Natural killer cell (primary cell): ENCODE measurements at regions not wholly inside any gene's neighbourhood (a gene's known extent, or its start where the extent isn't known, plus 50 kb on each side); places are given as distances from the start of the nearest gene placed in this dataset.

Source experiments
- ATAC-seq, 3 donors: fragments of 150-1000 bp in 2 of 3; fragments of 200-7000 bp in 1 of 3; cut with Tn5 transposase; 1 replicate in 1 of 3; 2 replicates in 2 of 3; pipeline ENCODE4 v1.10.0; 2021; ENCODE audit warnings: mild to moderate bottlenecking in 2 of 3, moderate library complexity in 2 of 3
- DNase-seq, 2 donors: peaks; one replicate each; pipeline versions ENCODE4 v3.0.0 to v3.0.0-alpha.2; 2013 to 2021; ENCODE audit warnings: mixed read lengths in 1 of 2
- H3K27ac ChIP-seq: one replicate; pipeline ENCODE4 v1.5.1; 2013; ENCODE audit warnings: mild to moderate bottlenecking, low read length
- H3K27me3 ChIP-seq: one replicate; pipeline ENCODE4 v1.6.1; 2013; ENCODE audit warnings: low read length; ENCODE audit not compliant: control insufficient read depth, insufficient read depth
- H3K36me3 ChIP-seq: one replicate; pipeline ENCODE4 v1.6.1; 2013; ENCODE audit warnings: low read length; ENCODE audit not compliant: control insufficient read depth, insufficient read depth
- H3K4me1 ChIP-seq: one replicate; pipeline ENCODE4 v1.6.1; 2013; ENCODE audit warnings: low read length; ENCODE audit not compliant: control insufficient read depth, insufficient read depth
- H3K4me3 ChIP-seq: one replicate; pipeline ENCODE4 v1.5.1; 2013; ENCODE audit warnings: low read length
- H3K9me3 ChIP-seq: one replicate; pipeline ENCODE4 v1.6.1; 2013; ENCODE audit warnings: low read length; ENCODE audit not compliant: control insufficient read depth, insufficient read depth
- H3K27ac Mint-ChIP-seq, 2 donors: one replicate each; pipeline ENCODE4 v1.8.0; 2022; ENCODE audit warnings: mild to moderate bottlenecking in 2 of 2, mixed read lengths in 2 of 2, moderate library complexity in 1 of 2
- H3K27me3 Mint-ChIP-seq, 2 donors: one replicate each; pipeline ENCODE4 v1.8.0; 2022; ENCODE audit warnings: low read depth in 2 of 2, mixed read lengths in 2 of 2
- H3K36me3 Mint-ChIP-seq: one replicate; pipeline ENCODE4 v1.8.0; 2022; ENCODE audit warnings: mixed read lengths
- H3K4me1 Mint-ChIP-seq, 2 donors: one replicate each; pipeline ENCODE4 v1.8.0; 2022; ENCODE audit warnings: mixed read lengths in 2 of 2
- H3K4me3 Mint-ChIP-seq: one replicate; pipeline ENCODE4 v1.8.0; 2022; ENCODE audit warnings: mild to moderate bottlenecking, moderate library complexity, mixed read lengths
- H3K9me3 Mint-ChIP-seq, 2 donors: one replicate each; pipeline ENCODE4 v1.8.0; 2022; ENCODE audit warnings: mixed read lengths in 2 of 2
- CTCF ChIP-seq: fragments of 200-600 bp; IDR thresholded peaks from one replicate; pipeline ENCODE4 v1.8.0; 2022; ENCODE audit warnings: antibody characterized with exemption
- WGBS: methylation state at CpG from one replicate; pipeline ENCODE4 v1.1.7; 2013; ENCODE audit warnings: missing lambda C conversion rate; ENCODE audit not compliant: insufficient coverage; 5-methylcytosine and 5-hydroxymethylcytosine counted together
- intact Hi-C: fragments of 100-400 bp; cut with micrococcal nuclease; formaldehyde crosslinking; loops from one replicate; pipeline ENCODE4 v1.14.2; 2022

DNA sequence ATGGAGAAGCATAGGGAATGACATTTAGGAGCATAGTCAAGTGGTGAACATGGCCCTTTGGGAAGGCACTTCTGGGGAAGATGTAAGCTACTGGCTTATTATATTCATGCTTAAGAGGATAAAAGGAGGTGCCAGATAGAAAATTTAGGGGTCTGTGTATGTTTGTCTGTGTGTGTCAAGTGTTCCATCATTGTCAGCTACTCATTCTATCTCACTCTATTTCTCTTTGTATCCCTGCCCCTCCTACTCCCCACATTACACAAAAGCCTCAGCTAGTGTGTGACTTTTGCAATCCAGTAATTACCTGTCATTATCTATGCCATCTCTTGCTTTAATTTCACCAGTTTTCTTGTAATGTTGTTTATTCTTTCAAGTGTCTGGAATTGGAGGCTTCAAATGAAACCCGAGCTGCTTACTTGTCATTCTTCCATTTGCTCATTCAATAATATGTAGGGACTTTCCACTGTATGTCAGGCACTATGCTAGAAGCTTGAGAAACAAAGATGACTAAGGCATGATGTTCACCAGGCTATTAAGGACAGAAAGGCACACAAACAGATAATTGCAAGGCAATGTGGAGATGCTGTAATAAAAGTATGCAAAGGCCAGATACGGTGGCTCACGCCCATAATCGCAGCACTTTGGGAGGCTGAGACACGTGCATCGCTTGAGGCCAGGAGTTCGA is 229.8 kb upstream of the TEX13C start:
- peaks cover 0 to 7% of the 10 kb centered on the region in 2 donors for H3K27me3 Mint-ChIP-seq
- H3K4me1 Mint-ChIP-seq: no peaks in the 10 kb centered on the region
- DNase-seq (no peak), ATAC-seq (no peak)
- WGBS: 100% methylated on average over 3 of the region's 7 CpGs
- H3K4me1 ChIP-seq: no peaks in the 10 kb centered on the region
- H3K36me3 ChIP-seq: no peaks in the 10 kb centered on the region
- no peak overlapping the region for H3K27ac ChIP-seq
- no peak overlapping the region for H3K4me3 Mint-ChIP-seq
- no peak overlapping the region for H3K27ac Mint-ChIP-seq
- H3K9me3 Mint-ChIP-seq: no peaks in the 10 kb centered on the region
- no peaks in the 10 kb centered on the region for H3K27me3 ChIP-seq
- intact Hi-C loops: no loop called here
- H3K4me3 ChIP-seq: no peak overlapping the region
- no peaks in the 10 kb centered on the region for H3K9me3 ChIP-seq
- H3K36me3 Mint-ChIP-seq: no peaks in the 10 kb centered on the region
- no peak for TF ChIP-seq CTCF

DNA sequence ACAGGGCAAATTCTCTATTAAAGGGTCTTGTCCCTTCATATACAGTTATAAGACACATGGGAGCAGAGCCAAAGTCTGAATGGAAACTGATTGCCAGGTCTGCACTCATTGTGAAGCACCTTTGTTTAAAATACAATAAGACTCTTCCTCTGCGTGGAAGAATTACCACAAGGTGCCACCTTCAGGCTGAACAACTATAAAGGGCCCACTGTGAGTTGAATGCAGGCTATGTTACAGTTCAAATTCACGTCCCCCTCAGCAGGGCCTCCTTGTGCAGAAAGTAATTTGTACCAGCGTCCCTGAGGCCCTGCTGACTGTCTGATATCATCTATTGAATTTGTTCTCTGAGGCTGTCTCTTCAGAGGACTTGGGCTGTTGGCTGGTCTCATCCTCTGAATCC is 225.8 kb upstream of the TEX13C start:
- 65% methylated on average over 3 of the region's 3 CpGs for WGBS
- ATAC-seq (no peak), DNase-seq (no peak)
- no peaks in the 10 kb centered on the region for H3K4me1 Mint-ChIP-seq
- no peaks in the 10 kb centered on the region for H3K9me3 Mint-ChIP-seq
- intact Hi-C loops: no loop called here
- H3K4me1 ChIP-seq: no peaks in the 10 kb centered on the region
- no peak overlapping the region for H3K4me3 ChIP-seq
- H3K27ac Mint-ChIP-seq: no peak overlapping the region
- no peak overlapping the region for H3K4me3 Mint-ChIP-seq
- no peaks in the 10 kb centered on the region for H3K9me3 ChIP-seq
- peaks cover 0 to 4% of the 10 kb centered on the region in 2 donors for H3K27me3 Mint-ChIP-seq
- H3K27ac ChIP-seq: no peak overlapping the region
- TF ChIP-seq CTCF: no peak
- H3K36me3 Mint-ChIP-seq: no peaks in the 10 kb centered on the region
- H3K36me3 ChIP-seq: no peaks in the 10 kb centered on the region
- H3K27me3 ChIP-seq: no peaks in the 10 kb centered on the region

DNA sequence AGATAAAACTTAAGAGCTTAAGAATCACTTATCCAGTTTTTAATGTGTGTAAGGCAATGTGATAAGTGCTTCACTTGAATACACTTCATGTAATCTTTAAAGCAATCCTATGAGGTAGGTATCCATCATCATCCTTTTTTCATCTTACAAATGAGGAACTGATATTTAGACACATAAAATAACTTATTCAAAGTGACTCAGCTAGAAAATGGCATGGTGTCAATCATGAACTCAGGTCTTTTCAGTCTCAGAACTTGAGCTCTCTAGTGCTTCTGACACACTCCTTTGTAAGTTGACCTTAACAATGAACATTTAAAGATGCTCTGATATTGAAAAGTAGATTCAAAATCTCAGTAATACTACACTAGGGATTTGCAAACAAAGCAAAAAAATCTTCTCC is 224.8 kb upstream of the TEX13C start:
- Histone ChIP-seq H3K9me3 (no peaks in the 10 kb centered on the region), H3K36me3 (no peaks in the 10 kb centered on the region), H3K4me3 (no peak overlapping the region), H3K4me1 (no peaks in the 10 kb centered on the region), H3K27me3 (no peaks in the 10 kb centered on the region), H3K27ac (no peak overlapping the region)
- ATAC-seq: no peak
- Mint-ChIP-seq H3K4me3 (no peak overlapping the region), H3K9me3 (no peaks in the 10 kb centered on the region), H3K4me1 (no peaks in the 10 kb centered on the region), H3K27ac (no peak overlapping the region), H3K27me3 (peaks cover 0 to 4% of the 10 kb centered on the region in 2 donors), H3K36me3 (no peaks in the 10 kb centered on the region)
- no peak for DNase-seq
- no peak for TF ChIP-seq CTCF
- intact Hi-C loops: no loop called here

- Mint-ChIP-seq H3K4me3 (no peak overlapping the region), H3K27ac (no peak overlapping the region), H3K27me3 (peaks cover 0 to 5% of the 10 kb centered on the region in 2 donors), H3K4me1 (no peaks in the 10 kb centered on the region), H3K36me3 (no peaks in the 10 kb centered on the region), H3K9me3 (no peaks in the 10 kb centered on the region)
- intact Hi-C loops: no loop called here
- no peak for TF ChIP-seq CTCF
- no peaks in the 10 kb centered on the region for H3K9me3 ChIP-seq
- H3K27ac ChIP-seq: no peak overlapping the region
- H3K4me3 ChIP-seq: no peak overlapping the region
- 89% methylated on average over 1 of the region's 2 CpGs for whole genome bisulfite sequencing
- H3K27me3 ChIP-seq: no peaks in the 10 kb centered on the region
- DNase-seq (no peak), ATAC-seq (no peak)
- H3K36me3 ChIP-seq: no peaks in the 10 kb centered on the region
- H3K4me1 ChIP-seq: no peaks in the 10 kb centered on the region
Observed at GRCh38 chrX:125096469-125096868, 223.2 kb upstream of the TEX13C start.
